Peyer's patch (tissue), 4 donors: ENCODE measurements at regions not wholly inside any gene's neighbourhood (a gene's known extent, or its start where the extent isn't known, plus 50 kb on each side); places are given as distances from the start of the nearest gene placed in this dataset.

Experiments
- DNase-seq, 3 donors: peaks; one replicate each; pipeline ENCODE4 v3.0.0-alpha.2; 2017 to 2019
- H3K27ac ChIP-seq, 4 donors: fragments of 200-600 bp; sonication (generic); one replicate each; pipeline ENCODE4 v1.5.1; 2016 to 2019
- H3K27me3 ChIP-seq, 2 donors: fragments of 200-600 bp; sonication (generic); one replicate each; pipeline ENCODE4 v1.5.1; 2019
- H3K36me3 ChIP-seq, 3 donors: fragments of 200-600 bp; sonication (generic); one replicate each; pipeline ENCODE4 v1.5.1; 2016 to 2019
- H3K4me1 ChIP-seq, 4 donors: fragments of 200-600 bp; sonication (generic); one replicate each; pipeline ENCODE4 v1.5.1; 2016 to 2019
- H3K4me3 ChIP-seq, 4 donors: fragments of 200-600 bp; sonication (generic); 1 replicate in 3 of 4; 2 replicates in 1 of 4; pipeline ENCODE4 v1.5.1; 2016 to 2019; ENCODE audit warnings: mild to moderate bottlenecking in 1 of 4
- H3K9me3 ChIP-seq, 4 donors: fragments of 200-600 bp; sonication (generic); one replicate each; pipeline ENCODE4 v1.5.1; 2016 to 2019; ENCODE audit warnings: mild to moderate bottlenecking in 1 of 4
- POLR2A ChIP-seq, 2 donors: fragments of 450-650 bp; IDR thresholded peaks; one replicate each; pipeline ENCODE4 v1.5.1; 2017; ENCODE audit warnings: antibody characterized with exemption in 2 of 2, mild to moderate bottlenecking in 2 of 2, moderate library complexity in 2 of 2
- TF ChIP-seq, protein P1 (sequence below), 6 experiments: fragments of 450-650 bp in 4 of 6; fragments of 200-600 bp in 2 of 6; sonication (generic) in 1 of 6; IDR thresholded peaks; one replicate each; pipeline ENCODE4 v1.5.1; 2017 to 2019; ENCODE audit warnings: antibody characterized with exemption in 6 of 6, mild to moderate bottlenecking in 3 of 6, moderate library complexity in 1 of 6

DNA sequence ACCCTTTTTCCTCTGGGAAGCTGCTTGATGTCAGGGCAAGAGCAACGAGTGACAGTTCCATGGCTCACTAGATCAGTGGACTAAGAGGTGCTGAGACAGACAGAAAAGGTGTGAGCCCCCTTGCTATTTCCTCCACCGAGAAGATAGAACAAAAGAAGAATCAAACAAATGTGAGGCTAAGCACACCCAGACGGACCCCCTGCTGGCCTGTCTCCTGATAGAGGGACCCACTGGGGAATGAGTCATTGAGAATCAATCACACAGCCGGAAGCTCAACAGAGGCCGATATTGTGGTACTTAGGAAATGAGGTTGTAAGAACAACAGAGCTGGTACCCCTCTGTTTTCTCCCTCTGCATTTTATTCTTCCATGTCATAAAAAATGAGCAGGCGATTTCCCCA is 89.8 kb upstream of the TEX51 start:
- peak in 2 of 3 donors; percentile 4 to 18 for DNase-seq

DNA sequence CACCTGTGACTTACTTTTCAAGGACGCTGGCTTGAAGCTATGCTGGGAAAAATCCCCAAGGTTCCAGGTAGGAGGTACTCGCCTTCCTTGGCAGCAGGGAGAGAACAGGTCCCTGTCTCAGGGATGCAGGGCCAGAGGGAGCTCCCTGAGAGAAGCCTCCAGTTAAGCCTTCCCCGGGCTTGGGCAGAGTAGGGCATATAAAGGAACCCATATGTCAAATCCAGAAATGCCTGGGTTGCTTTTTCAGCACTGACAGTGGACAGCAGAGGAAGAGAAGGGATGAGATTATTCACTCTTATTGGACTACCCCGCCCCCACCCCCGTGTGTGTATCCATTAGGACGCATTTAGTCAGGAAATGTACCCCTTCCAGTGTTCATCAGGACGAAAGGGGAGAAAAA is 89.3 kb upstream of the TEX51 start:
- H3K27me3 ChIP-seq = no peaks in the 10 kb centered on the region
- TF ChIP-seq, protein P1, sequence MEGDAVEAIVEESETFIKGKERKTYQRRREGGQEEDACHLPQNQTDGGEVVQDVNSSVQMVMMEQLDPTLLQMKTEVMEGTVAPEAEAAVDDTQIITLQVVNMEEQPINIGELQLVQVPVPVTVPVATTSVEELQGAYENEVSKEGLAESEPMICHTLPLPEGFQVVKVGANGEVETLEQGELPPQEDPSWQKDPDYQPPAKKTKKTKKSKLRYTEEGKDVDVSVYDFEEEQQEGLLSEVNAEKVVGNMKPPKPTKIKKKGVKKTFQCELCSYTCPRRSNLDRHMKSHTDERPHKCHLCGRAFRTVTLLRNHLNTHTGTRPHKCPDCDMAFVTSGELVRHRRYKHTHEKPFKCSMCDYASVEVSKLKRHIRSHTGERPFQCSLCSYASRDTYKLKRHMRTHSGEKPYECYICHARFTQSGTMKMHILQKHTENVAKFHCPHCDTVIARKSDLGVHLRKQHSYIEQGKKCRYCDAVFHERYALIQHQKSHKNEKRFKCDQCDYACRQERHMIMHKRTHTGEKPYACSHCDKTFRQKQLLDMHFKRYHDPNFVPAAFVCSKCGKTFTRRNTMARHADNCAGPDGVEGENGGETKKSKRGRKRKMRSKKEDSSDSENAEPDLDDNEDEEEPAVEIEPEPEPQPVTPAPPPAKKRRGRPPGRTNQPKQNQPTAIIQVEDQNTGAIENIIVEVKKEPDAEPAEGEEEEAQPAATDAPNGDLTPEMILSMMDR (IDR thresholded peaks at IDR 0.05) = no peak
- TF ChIP-seq POLR2A (IDR thresholded peaks at IDR 0.05) = no peak

More for the DNA sequence above, 89.8 kb upstream of the TEX51 start:
- Histone ChIP-seq H3K27ac (no peak overlapping the region), H3K4me1 (no peaks in the 10 kb centered on the region), H3K36me3 (no peaks in the 10 kb centered on the region), H3K4me3 (no peak overlapping the region), H3K27me3 (no peaks in the 10 kb centered on the region), H3K9me3 (no peaks in the 10 kb centered on the region)
- TF ChIP-seq, protein P1 (IDR thresholded peaks at IDR 0.05) = no peak
- no peak for TF ChIP-seq POLR2A (IDR thresholded peaks at IDR 0.05)

DNA sequence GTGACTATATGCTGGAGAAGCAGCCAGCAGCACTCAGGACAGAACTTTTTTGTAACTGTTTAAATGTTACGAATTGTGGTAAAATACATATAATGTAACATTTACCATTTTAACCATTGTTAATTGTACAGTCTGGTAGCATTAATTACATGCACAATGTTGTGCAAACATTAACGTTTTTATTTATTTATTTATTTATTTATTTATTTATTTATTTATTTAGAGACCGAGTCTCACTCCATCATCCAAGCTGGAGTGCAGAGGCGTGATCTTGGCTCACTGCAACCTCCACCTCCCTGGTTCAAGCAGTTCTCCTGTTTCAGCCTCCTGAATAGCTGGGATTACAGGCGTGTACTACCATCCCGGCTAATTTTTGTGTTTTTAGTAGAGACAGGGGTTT is 88.7 kb upstream of the TEX51 start:
- Histone ChIP-seq H3K4me3 (no peak overlapping the region), H3K27ac (no peak overlapping the region), H3K9me3 (no peaks in the 10 kb centered on the region), H3K4me1 (no peaks in the 10 kb centered on the region), H3K27me3 (no peaks in the 10 kb centered on the region), H3K36me3 (no peaks in the 10 kb centered on the region)
- TF ChIP-seq POLR2A (IDR thresholded peaks at IDR 0.05) = no peak
- TF ChIP-seq, protein P1 (IDR thresholded peaks at IDR 0.05) = no peak
- DNase-seq = peak in 1 of 3 donors; percentile 9

More for the DNA sequence above, 89.3 kb upstream of the TEX51 start:
- no peaks in the 10 kb centered on the region for H3K36me3 ChIP-seq
- no peaks in the 10 kb centered on the region for H3K4me1 ChIP-seq
- H3K27ac ChIP-seq = no peak overlapping the region
- no peaks in the 10 kb centered on the region for H3K9me3 ChIP-seq
- DNase-seq = peak in 1 of 3 donors; percentile 15
- H3K4me3 ChIP-seq = no peak overlapping the region

DNA sequence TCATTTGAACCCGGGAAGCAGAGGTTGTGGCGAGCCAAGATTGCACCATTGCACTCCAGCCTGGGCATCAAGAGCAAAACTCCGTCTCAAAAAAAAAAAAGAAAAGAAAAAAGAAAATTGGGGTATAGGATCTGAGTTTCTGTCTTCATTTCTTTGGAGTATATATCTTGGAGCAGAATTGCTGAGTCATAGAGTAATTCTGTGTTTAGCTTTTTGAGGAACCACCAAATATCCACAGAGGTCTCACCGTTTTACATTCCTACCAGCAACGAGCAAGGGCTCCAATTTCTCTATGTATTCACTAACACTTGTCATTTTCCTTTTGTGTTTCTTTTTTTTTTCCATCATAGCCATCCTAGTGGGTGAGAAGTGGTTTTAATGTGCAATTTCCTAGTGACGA is 87.6 kb upstream of the TEX51 start:
- H3K9me3 ChIP-seq = no peaks in the 10 kb centered on the region
- no peak for TF ChIP-seq POLR2A (IDR thresholded peaks at IDR 0.05)
- TF ChIP-seq, protein P1 (IDR thresholded peaks at IDR 0.05) = no peak
- no peaks in the 10 kb centered on the region for H3K27me3 ChIP-seq
- no peak for DNase-seq
- no peak overlapping the region for H3K27ac ChIP-seq
- H3K4me3 ChIP-seq = no peak overlapping the region
- no peaks in the 10 kb centered on the region for H3K36me3 ChIP-seq
- H3K4me1 ChIP-seq = no peaks in the 10 kb centered on the region

DNA sequence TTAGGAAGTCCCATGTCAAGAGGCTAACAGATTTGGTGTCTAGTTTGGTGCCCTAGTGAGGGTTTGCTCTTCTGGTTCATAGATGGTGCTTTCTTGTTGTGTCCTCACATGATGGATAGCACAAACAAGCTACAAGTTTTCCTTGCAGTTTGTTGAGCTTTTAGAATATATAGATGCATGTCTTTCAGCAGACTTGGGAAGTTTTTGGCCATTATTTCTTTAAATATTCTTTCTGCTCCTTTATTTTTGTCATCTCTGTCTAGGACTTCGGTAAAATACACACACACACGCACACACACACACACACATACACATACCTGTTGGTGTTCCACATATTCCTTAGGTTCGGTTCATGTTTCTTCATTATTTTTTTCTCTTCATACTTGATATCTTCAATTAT is 81.5 kb upstream of the TEX51 start:
- no peak for DNase-seq
- H3K36me3 ChIP-seq = no peaks in the 10 kb centered on the region
- no peaks in the 10 kb centered on the region for H3K9me3 ChIP-seq
- no peaks in the 10 kb centered on the region for H3K4me1 ChIP-seq
- H3K27ac ChIP-seq = no peak overlapping the region
- no peak for TF ChIP-seq POLR2A (IDR thresholded peaks at IDR 0.05)
- TF ChIP-seq, protein P1 (IDR thresholded peaks at IDR 0.05) = no peak
- H3K4me3 ChIP-seq = no peak overlapping the region
- no peaks in the 10 kb centered on the region for H3K27me3 ChIP-seq

DNA sequence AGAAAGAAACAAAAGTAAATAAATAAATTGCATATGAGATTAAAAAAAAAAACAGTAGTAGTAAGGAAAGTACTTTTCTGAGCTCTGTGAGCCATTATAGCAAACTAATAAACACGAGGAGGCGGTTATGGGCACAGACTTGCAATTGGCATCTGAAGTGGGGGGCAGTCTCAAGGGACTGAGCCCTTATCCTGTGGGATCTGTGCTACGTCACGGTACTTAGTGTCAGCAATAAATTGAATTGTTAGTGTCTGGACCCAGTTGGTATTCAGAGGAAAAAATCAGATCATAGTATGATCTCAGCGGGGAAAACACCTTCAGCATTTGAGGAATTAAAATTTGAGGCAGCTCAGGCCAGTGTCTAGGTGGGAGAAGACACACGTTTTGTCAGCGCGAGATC is 76.6 kb upstream of the TEX51 start:
- no peaks in the 10 kb centered on the region for H3K9me3 ChIP-seq
- no peak overlapping the region for H3K4me3 ChIP-seq
- H3K4me1 ChIP-seq = no peaks in the 10 kb centered on the region
- H3K27me3 ChIP-seq = no peaks in the 10 kb centered on the region
- no peaks in the 10 kb centered on the region for H3K36me3 ChIP-seq
- DNase-seq = no peak
- no peak overlapping the region for H3K27ac ChIP-seq
- TF ChIP-seq, protein P1 (IDR thresholded peaks at IDR 0.05) = no peak
- no peak for TF ChIP-seq POLR2A (IDR thresholded peaks at IDR 0.05)
